Keratinocyte (primary cell): ENCODE measurements at regions not wholly inside any gene's neighbourhood (a gene's known extent, or its start where the extent isn't known, plus 50 kb on each side); places are given as distances from the start of the nearest gene placed in this dataset.

ENCODE experiments used
- DNase-seq: peaks from one replicate; pipeline ENCODE4 v3.0.0-alpha.2; 2011; ENCODE audit warnings: low read depth, missing footprints, low spot score
- FAIRE-seq: peaks from 2 replicates; lab custom pipeline; 2011; peaks lifted over from hg19 to GRCh38; lab: Jason Lieb, UNC
- H2AFZ ChIP-seq: 2 replicates; pipeline ENCODE4 v1.6.0; 2012; ENCODE audit warnings: low read length, control low read depth, inconsistent platforms; ENCODE audit not compliant: control insufficient read depth
- H3K27ac ChIP-seq: 2 replicates; pipeline ENCODE4 v1.5.1; 2011; ENCODE audit warnings: low read length; ENCODE audit not compliant: control insufficient read depth, insufficient read depth
- H3K27me3 ChIP-seq: 3 replicates; pipeline ENCODE4 v1.6.0; 2011; ENCODE audit warnings: low read length; ENCODE audit not compliant: control insufficient read depth, insufficient read depth; ENCODE audit errors: extremely low read depth
- H3K36me3 ChIP-seq, 2 experiments: 2 replicates in 1 of 2; 3 replicates in 1 of 2; pipeline ENCODE4 v1.5.1; 2011; ENCODE audit warnings: low read length in 2 of 2, mild to moderate bottlenecking in 1 of 2; ENCODE audit not compliant: control insufficient read depth in 2 of 2, insufficient read depth in 2 of 2; ENCODE audit errors: extremely low read depth in 1 of 2
- H3K4me1 ChIP-seq: 3 replicates; pipeline ENCODE4 v1.5.1; 2011; ENCODE audit warnings: low read length; ENCODE audit not compliant: control insufficient read depth, insufficient read depth; ENCODE audit errors: extremely low read depth
- H3K4me2 ChIP-seq: 3 replicates; pipeline ENCODE4 v1.6.0; 2011; ENCODE audit warnings: low read depth, low read length; ENCODE audit not compliant: control insufficient read depth, insufficient read depth; ENCODE audit errors: extremely low read depth
- H3K4me3 ChIP-seq, 3 experiments: fragments of 200-600 bp in 1 of 3; sonication (generic) in 1 of 3; 2 replicates in 2 of 3; 3 replicates in 1 of 3; pipeline ENCODE4 v1.5.1; 2011 to 2016; ENCODE audit warnings: low read length in 3 of 3, mild to moderate bottlenecking in 3 of 3, control low read depth in 2 of 3, inconsistent platforms in 1 of 3, low read depth in 1 of 3, mixed read lengths in 1 of 3, mixed run types in 1 of 3, moderate library complexity in 1 of 3; ENCODE audit not compliant: control insufficient read depth in 2 of 3, insufficient read depth in 2 of 3; ENCODE audit errors: extremely low read depth in 1 of 3
- H3K79me2 ChIP-seq: 2 replicates; pipeline ENCODE4 v1.6.0; 2012; ENCODE audit warnings: low read length; ENCODE audit not compliant: control insufficient read depth, insufficient read depth
- H3K9ac ChIP-seq: 3 replicates; pipeline ENCODE4 v1.6.0; 2011; ENCODE audit warnings: low read length; ENCODE audit not compliant: control insufficient read depth, insufficient read depth; ENCODE audit errors: extremely low read depth
- H3K9me1 ChIP-seq: 3 replicates; pipeline ENCODE4 v1.6.0; 2011; ENCODE audit warnings: low read length; ENCODE audit not compliant: control insufficient read depth, insufficient read depth; ENCODE audit errors: extremely low read depth
- H3K9me3 ChIP-seq: 2 replicates; pipeline ENCODE4 v1.5.1; 2012; ENCODE audit warnings: low read depth, low read length; ENCODE audit not compliant: control insufficient read depth
- H4K20me1 ChIP-seq: 3 replicates; pipeline ENCODE4 v1.6.0; 2011; ENCODE audit warnings: low read length; ENCODE audit not compliant: control insufficient read depth, insufficient read depth; ENCODE audit errors: extremely low read depth
- CTCF ChIP-seq, 3 experiments: IDR thresholded peaks in 1 of 3; conservative IDR thresholded peaks in 1 of 3; optimal IDR thresholded peaks in 1 of 3; 2 replicates in 2 of 3; 3 replicates in 1 of 3; pipeline versions ENCODE3 to v1.5.1; 2011; ENCODE audit warnings: low read length in 3 of 3, mild to moderate bottlenecking in 3 of 3, moderate library complexity in 2 of 3, control low read depth in 1 of 3, inconsistent platforms in 1 of 3; ENCODE audit not compliant: insufficient read depth in 2 of 3; ENCODE audit errors: extremely low read depth in 1 of 3
- EZH2 ChIP-seq: IDR thresholded peaks from one replicate; pipeline ENCODE4 v1.6.1; 2012; ENCODE audit warnings: inconsistent platforms, mild to moderate bottlenecking, low read length, moderate library complexity
- dilution Hi-C: fragments of 300-500 bp; cut with MboI; formaldehyde crosslinking; loops from one replicate; pipeline ENCODE4 v1.7.0; 2020; ENCODE audit warnings: low sequenced_read_pairs; ENCODE audit not compliant: extremely low pct_ligation_motif_present

- Histone ChIP-seq H3K9me3 (no peaks in the 10 kb centered on the region), H3K27ac (no peak overlapping the region), H3K79me2 (no peaks in the 10 kb centered on the region), H3K27me3 (no peaks in the 10 kb centered on the region), H2AFZ (no peak overlapping the region), H3K9ac (no peak overlapping the region), H3K4me2 (no peak overlapping the region), H4K20me1 (no peaks in the 10 kb centered on the region), H3K4me1 (no peaks in the 10 kb centered on the region), H3K36me3 (no peaks in the 10 kb centered on the region), H3K4me3 (no peak overlapping the region), H3K9me1 (no peaks in the 10 kb centered on the region)
- no peak for DNase-seq
- FAIRE-seq = no peak
- dilution Hi-C loops = no loop called here
- TF ChIP-seq CTCF (optimal IDR thresholded peaks at IDR 0.05 in 1 of 3, IDR thresholded peaks at IDR 0.05 in 1 of 3, conservative IDR thresholded peaks at IDR 0.05 in 1 of 3; ENCODE audit: extremely low read depth in 1 of 3, insufficient read depth in 2 of 3, low read length in 3 of 3) (no peak), EZH2 (no peak)
Observed at GRCh38 chr4:151876381-151876988, 115.7 kb upstream of the GATB start.

GRCh38 chr4:151874328-151874727 lies 113.5 kb upstream of the GATB start:
- Histone ChIP-seq H3K4me1 (no peaks in the 10 kb centered on the region), H2AFZ (no peak overlapping the region), H3K9me3 (no peaks in the 10 kb centered on the region), H3K9ac (no peak overlapping the region), H3K4me3 (no peak overlapping the region), H3K27me3 (peaks cover 5% of the 10 kb centered on the region), H3K79me2 (no peaks in the 10 kb centered on the region), H3K4me2 (no peak overlapping the region), H3K9me1 (no peaks in the 10 kb centered on the region), H3K36me3 (no peaks in the 10 kb centered on the region), H3K27ac (no peak overlapping the region), H4K20me1 (no peaks in the 10 kb centered on the region)
- dilution Hi-C loops = no loop called here
- DNase-seq (no peak), FAIRE-seq (no peak)
- TF ChIP-seq EZH2 (no peak), CTCF (optimal IDR thresholded peaks at IDR 0.05 in 1 of 3, IDR thresholded peaks at IDR 0.05 in 1 of 3, conservative IDR thresholded peaks at IDR 0.05 in 1 of 3; ENCODE audit: extremely low read depth in 1 of 3, insufficient read depth in 2 of 3, low read length in 3 of 3) (no peak)
